ENCODE measurements at regions not wholly inside any gene's neighbourhood (a gene's known extent, or its start where the extent isn't known, plus 50 kb on each side); places are given as distances from the start of the nearest gene placed in this dataset.

DNA sequence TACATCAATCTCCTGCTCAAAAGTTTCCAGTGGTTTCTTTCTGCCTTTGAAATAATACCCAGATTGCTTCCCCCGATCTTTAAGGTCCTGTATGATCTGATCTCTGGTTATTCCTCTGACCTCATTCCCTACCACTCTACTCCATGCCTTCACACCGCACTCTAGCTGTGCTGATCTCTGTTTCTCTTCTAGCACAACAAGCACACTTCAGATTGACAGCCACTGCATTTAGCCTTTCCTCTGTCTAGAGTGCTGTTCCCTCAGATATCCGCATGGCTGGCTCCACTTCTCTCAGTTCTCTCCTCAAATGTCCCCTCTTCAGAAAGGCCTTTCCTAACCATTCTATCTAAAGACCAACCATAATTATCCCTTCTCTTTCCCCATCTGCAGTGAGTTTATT, 370.4 kb upstream of the FGF13 start:
- no peak overlapping the region for H4K91ac ChIP-seq (ENCODE audit: insufficient read length, low read depth, low read length)

More for the DNA sequence above, 370.4 kb upstream of the FGF13 start:
- peaks cover 0 to 6% of the 10 kb centered on the region in 2 experiments; a peak in 2 of 4 replicates for H3K4me1 Mint-ChIP-seq
- Histone ChIP-seq H3T11ph (ENCODE audit: low read length) (no peak overlapping the region), H3K23me2 (ENCODE audit: insufficient read length, low read depth, low read length, poor library complexity, severe bottlenecking) (no peaks in the 10 kb centered on the region), H3K23ac (ENCODE audit: insufficient read length, low read depth, low read length) (no peak overlapping the region), H3K18ac (ENCODE audit: insufficient read length, low read depth, low read length) (no peak overlapping the region), H4K20me1 (ENCODE audit: control insufficient read depth, insufficient read depth, insufficient read length) (no peaks in the 10 kb centered on the region), H2BK20ac (ENCODE audit: low read depth, low read length, poor library complexity, severe bottlenecking) (no peak overlapping the region), H3K9ac (ENCODE audit: extremely low read depth, insufficient read length, low read length) (no peak overlapping the region), H2AK5ac (ENCODE audit: insufficient read length, low read length) (no peak overlapping the region), H2BK120ac (ENCODE audit: low read depth, low read length, poor library complexity, severe bottlenecking) (no peak overlapping the region), H3K4ac (ENCODE audit: low read depth, low read length) (no peak overlapping the region), H3K9me3 (ENCODE audit: control insufficient read depth, low read depth, low read length) (no peaks in the 10 kb centered on the region), H4K8ac (replicated peaks; ENCODE audit: insufficient read length, low read depth, low read length) (no peak overlapping the region), H3K56ac (ENCODE audit: insufficient read length, low read depth, low read length) (no peak overlapping the region), H2AFZ (ENCODE audit: low read length) (no peak overlapping the region), H3K79me1 (ENCODE audit: insufficient read depth, low read depth, low read length, poor library complexity, severe bottlenecking) (no peaks in the 10 kb centered on the region), H3K27me3 (ENCODE audit: insufficient read depth, low read length) (no peaks in the 10 kb centered on the region), H3K4me2 (ENCODE audit: insufficient read depth, insufficient read length, low read length) (no peak overlapping the region), H3K79me2 (ENCODE audit: insufficient read depth, low read length) (no peaks in the 10 kb centered on the region), H2BK12ac (ENCODE audit: insufficient read length, low read depth, low read length) (no peak overlapping the region), H3K4me1 (ENCODE audit: insufficient read depth, low read length) (peaks cover 3% of the 10 kb centered on the region; the same call in 1 of the 2 replicates), H2BK15ac (ENCODE audit: low read depth, low read length) (no peak overlapping the region), H3K14ac (ENCODE audit: insufficient read depth, low read length) (no peak overlapping the region), H4K5ac (ENCODE audit: insufficient read length, low read depth, low read length) (no peak overlapping the region), H3K27ac (ENCODE audit: insufficient read length, low read depth, low read length) (no peak overlapping the region), H2BK5ac (ENCODE audit: insufficient read length, low read length) (no peak overlapping the region)
- no peak overlapping the region for H3K27ac Mint-ChIP-seq
- H3K36me3 Mint-ChIP-seq (ENCODE audit: insufficient read depth in 1 of 3, low read depth in 3 of 3) = no peaks in the 10 kb centered on the region
- TF ChIP-seq, protein P1, sequence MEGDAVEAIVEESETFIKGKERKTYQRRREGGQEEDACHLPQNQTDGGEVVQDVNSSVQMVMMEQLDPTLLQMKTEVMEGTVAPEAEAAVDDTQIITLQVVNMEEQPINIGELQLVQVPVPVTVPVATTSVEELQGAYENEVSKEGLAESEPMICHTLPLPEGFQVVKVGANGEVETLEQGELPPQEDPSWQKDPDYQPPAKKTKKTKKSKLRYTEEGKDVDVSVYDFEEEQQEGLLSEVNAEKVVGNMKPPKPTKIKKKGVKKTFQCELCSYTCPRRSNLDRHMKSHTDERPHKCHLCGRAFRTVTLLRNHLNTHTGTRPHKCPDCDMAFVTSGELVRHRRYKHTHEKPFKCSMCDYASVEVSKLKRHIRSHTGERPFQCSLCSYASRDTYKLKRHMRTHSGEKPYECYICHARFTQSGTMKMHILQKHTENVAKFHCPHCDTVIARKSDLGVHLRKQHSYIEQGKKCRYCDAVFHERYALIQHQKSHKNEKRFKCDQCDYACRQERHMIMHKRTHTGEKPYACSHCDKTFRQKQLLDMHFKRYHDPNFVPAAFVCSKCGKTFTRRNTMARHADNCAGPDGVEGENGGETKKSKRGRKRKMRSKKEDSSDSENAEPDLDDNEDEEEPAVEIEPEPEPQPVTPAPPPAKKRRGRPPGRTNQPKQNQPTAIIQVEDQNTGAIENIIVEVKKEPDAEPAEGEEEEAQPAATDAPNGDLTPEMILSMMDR (conservative IDR thresholded peaks at IDR 0.05) = no peak
- no peak for DNase-seq
- peaks cover 0 to 7% of the 10 kb centered on the region in 2 experiments; a peak in 3 of 5 replicates for H3K9me3 Mint-ChIP-seq
- H3K4me3 Mint-ChIP-seq = no peak overlapping the region
- no peaks in the 10 kb centered on the region for H3K27me3 Mint-ChIP-seq (ENCODE audit: low read depth)
- WGBS (ENCODE audit: extremely low coverage, insufficient read length, low lambda C conversion rate) = no CpG with 5 or more reads among the region's 3 CpGs
